ENCODE measurements at regions not wholly inside any gene's neighbourhood (a gene's known extent, or its start where the extent isn't known, plus 50 kb on each side); places are given as distances from the start of the nearest gene placed in this dataset.

- no peaks in the 10 kb centered on the region for H3K36me3 ChIP-seq
- intact Hi-C loops (cut with DNase I; ENCODE audit: low total_unique reads), result no loop called here
- no peak for DNase-seq
- H3K27me3 ChIP-seq, result no peaks in the 10 kb centered on the region
- WGBS, 5 donors, result 74 to 89% (median 82%) methylated on average over 9 of the region's 9 CpGs
- TF ChIP-seq POLR2AphosphoS5 (IDR thresholded peaks at IDR 0.05), result no peak
- no peak for TF ChIP-seq EP300 (IDR thresholded peaks at IDR 0.05)
- no peak for TF ChIP-seq CTCF (IDR thresholded peaks at IDR 0.05)
- TF ChIP-seq POLR2A (IDR thresholded peaks at IDR 0.05), result no peak
- no peak overlapping the region for H3K4me3 ChIP-seq
- no peak overlapping the region for H3K27ac ChIP-seq
- H3K4me1 ChIP-seq, result peaks cover 0 to 5% (median 2%) of the 10 kb centered on the region in 4 donors
- H3K9me3 ChIP-seq, result no peaks in the 10 kb centered on the region
Measured at GRCh38 chr20:43853174-43853803, 61.4 kb upstream of the TOX2 start.

GRCh38 chr20:43849496-43850186 lies 65.0 kb upstream of the TOX2 start:
- no peaks in the 10 kb centered on the region for H3K9me3 ChIP-seq
- no peak overlapping the region for H3K4me3 ChIP-seq
- no peaks in the 10 kb centered on the region for H3K36me3 ChIP-seq
- peaks cover 0 to 5% (median 2%) of the 10 kb centered on the region in 4 donors for H3K4me1 ChIP-seq
- H3K27ac ChIP-seq, result peak overlapping the region; percentile 65 to 80 (median 73)
- intact Hi-C loops (cut with DNase I; ENCODE audit: low total_unique reads), result no loop called here
- TF ChIP-seq EP300 (IDR thresholded peaks at IDR 0.05), result peak; percentile 72
- TF ChIP-seq POLR2A (IDR thresholded peaks at IDR 0.05), result no peak
- TF ChIP-seq POLR2AphosphoS5 (IDR thresholded peaks at IDR 0.05), result peak; percentile 60 to 89 (median 80)
- no peak for DNase-seq
- 51 to 58% (median 56%) methylated on average over 13 of the region's 13 CpGs for WGBS, 5 donors
- H3K27me3 ChIP-seq, result no peaks in the 10 kb centered on the region

GRCh38 chr20:43846516-43846905 lies 68.1 kb upstream of the TOX2 start:
- H3K27me3 ChIP-seq, result no peaks in the 10 kb centered on the region
- intact Hi-C loops (cut with DNase I; ENCODE audit: low total_unique reads), result no loop called here
- 56 to 69% (median 60%) methylated on average over 6 of the region's 6 CpGs for WGBS, 5 donors
- TF ChIP-seq CTCF (IDR thresholded peaks at IDR 0.05) (no peak), EP300 (IDR thresholded peaks at IDR 0.05) (no peak), POLR2AphosphoS5 (IDR thresholded peaks at IDR 0.05) (no peak), POLR2A (IDR thresholded peaks at IDR 0.05) (no peak)
- no peak for DNase-seq
- no peak overlapping the region for H3K4me3 ChIP-seq
- H3K9me3 ChIP-seq, result no peaks in the 10 kb centered on the region
- H3K36me3 ChIP-seq, result no peaks in the 10 kb centered on the region
- H3K27ac ChIP-seq, result no peak overlapping the region
- H3K4me1 ChIP-seq, result peaks cover 0 to 5% (median 2%) of the 10 kb centered on the region in 4 donors

- Histone ChIP-seq H3K36me3 (no peaks in the 10 kb centered on the region), H3K4me3 (no peak overlapping the region), H3K27me3 (no peaks in the 10 kb centered on the region), H3K27ac (peak overlapping the region in 3 of 5 donors; percentile 6 to 49 (median 28)), H3K4me1 (peaks cover 0 to 5% (median 2%) of the 10 kb centered on the region in 4 donors), H3K9me3 (no peaks in the 10 kb centered on the region)
- 33 to 43% (median 38%) methylated on average over 6 of the region's 6 CpGs for WGBS, 5 donors
- TF ChIP-seq CTCF (IDR thresholded peaks at IDR 0.05) (no peak), POLR2AphosphoS5 (IDR thresholded peaks at IDR 0.05) (peak in 2 of 3 donors; percentile 11 to 84), POLR2A (IDR thresholded peaks at IDR 0.05) (no peak), EP300 (IDR thresholded peaks at IDR 0.05) (peak; percentile 43)
- intact Hi-C loops (cut with DNase I; ENCODE audit: low total_unique reads), result no loop called here
- peak in 1 of 2 donors; percentile 65 for DNase-seq
Measured at GRCh38 chr20:43844778-43845614, 69.7 kb upstream of the TOX2 start.
